Gastrocnemius medialis (tissue), 4 donors: ENCODE measurements at regions not wholly inside any gene's neighbourhood (a gene's known extent, or its start where the extent isn't known, plus 50 kb on each side); places are given as distances from the start of the nearest gene placed in this dataset.
"Not testable (repeated sequence)": the region's sequence is repeated elsewhere in the genome, so short reads cannot be mapped to it uniquely, and the experiment has no call there.

Source experiments
- CTCF ChIP-seq, 5 experiments: fragments of 450-650 bp in 3 of 5; fragments of 200-600 bp in 2 of 5; sonication (generic) in 2 of 5; IDR thresholded peaks in 4 of 5; conservative IDR thresholded peaks in 1 of 5; 1 replicate in 4 of 5; 2 replicates in 1 of 5; pipeline ENCODE4 v1.5.1; 2016 to 2019; ENCODE audit warnings: antibody characterized with exemption in 5 of 5, mild to moderate bottlenecking in 3 of 5, moderate library complexity in 3 of 5
- POLR2A ChIP-seq, 2 donors: fragments of 450-650 bp; IDR thresholded peaks; one replicate each; pipeline ENCODE4 v1.6.1; 2017; ENCODE audit warnings: antibody characterized with exemption in 2 of 2, mild to moderate bottlenecking in 2 of 2, moderate library complexity in 2 of 2

DNA sequence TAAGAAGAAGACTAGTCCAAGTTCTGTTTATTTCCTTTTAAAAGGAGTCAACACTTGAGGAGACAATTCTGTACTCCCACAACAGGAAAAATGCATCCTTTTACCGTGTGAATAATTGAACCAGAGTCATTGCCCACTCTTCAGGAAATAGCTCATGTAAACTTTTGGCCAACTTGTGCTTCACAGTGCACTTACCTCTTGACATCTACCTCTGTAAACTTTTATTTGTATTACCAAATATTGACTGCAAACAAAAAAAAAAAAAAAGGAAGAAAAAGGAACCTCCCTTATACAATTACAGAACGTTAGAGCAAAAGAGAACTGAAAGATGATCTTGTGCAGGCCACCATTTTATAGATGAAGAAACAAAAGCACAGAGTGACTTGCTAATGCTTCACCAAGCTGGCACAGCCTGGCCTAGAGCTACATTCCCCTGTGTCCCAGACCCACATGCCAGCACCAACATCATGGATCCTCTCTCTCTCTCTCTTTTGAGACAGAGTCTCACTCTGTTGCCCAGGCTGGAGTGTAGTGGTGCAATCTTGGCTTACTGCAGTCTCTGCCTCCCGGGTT lies 107.3 kb upstream of the NBPF19 start:
- TF ChIP-seq CTCF (IDR thresholded peaks at IDR 0.05 in 4 of 5, conservative IDR thresholded peaks at IDR 0.05 in 1 of 5); POLR2A (IDR thresholded peaks at IDR 0.05): not testable (repeated sequence)
